H9 (cell line): ENCODE measurements at regions not wholly inside any gene's neighbourhood (a gene's known extent, or its start where the extent isn't known, plus 50 kb on each side); places are given as distances from the start of the nearest gene placed in this dataset.

Source experiments
- DNase-seq: peaks from one replicate; pipeline ENCODE4 v3.0.0-alpha.2; 2017
- H2AFZ ChIP-seq: one replicate; pipeline ENCODE4 v1.6.1; 2013; ENCODE audit warnings: mild to moderate bottlenecking, low read length, control low read depth, moderate library complexity
- H2AK5ac ChIP-seq: 2 replicates; pipeline ENCODE4 v1.6.1; 2013; ENCODE audit warnings: low read length, control low read depth, mixed read lengths; ENCODE audit not compliant: insufficient read length
- H2BK120ac ChIP-seq: one replicate; pipeline ENCODE4 v1.6.1; 2013; ENCODE audit warnings: low read depth, mild to moderate bottlenecking, low read length, control low read depth, inconsistent platforms; ENCODE audit not compliant: poor library complexity, severe bottlenecking
- H2BK12ac ChIP-seq: 2 replicates; pipeline ENCODE4 v1.6.1; 2013; ENCODE audit warnings: low read length, control low read depth, mixed read lengths, low read depth; ENCODE audit not compliant: insufficient read length
- H2BK15ac ChIP-seq: 2 replicates; pipeline ENCODE4 v1.6.1; 2013; ENCODE audit warnings: low read depth, low read length, control low read depth
- H2BK20ac ChIP-seq: one replicate; pipeline ENCODE4 v1.6.1; 2013; ENCODE audit warnings: low read depth, mild to moderate bottlenecking, low read length, control low read depth, inconsistent platforms; ENCODE audit not compliant: poor library complexity, severe bottlenecking
- H2BK5ac ChIP-seq: 2 replicates; pipeline ENCODE4 v1.6.1; 2013; ENCODE audit warnings: low read length, control low read depth, mixed read lengths; ENCODE audit not compliant: insufficient read length
- H3K14ac ChIP-seq: 2 replicates; pipeline ENCODE4 v1.6.1; 2013; ENCODE audit warnings: low read length, control low read depth; ENCODE audit not compliant: insufficient read depth
- H3K18ac ChIP-seq: 2 replicates; pipeline ENCODE4 v1.6.1; 2013; ENCODE audit warnings: low read depth, mild to moderate bottlenecking, mixed read lengths, low read length, control low read depth; ENCODE audit not compliant: insufficient read length
- H3K23ac ChIP-seq: 2 replicates; pipeline ENCODE4 v1.6.1; 2013; ENCODE audit warnings: low read length, control low read depth, mixed read lengths, low read depth; ENCODE audit not compliant: insufficient read length
- H3K23me2 ChIP-seq: 2 replicates; pipeline ENCODE4 v1.6.1; 2013; ENCODE audit warnings: low read depth, mild to moderate bottlenecking, mixed read lengths, low read length, control low read depth; ENCODE audit not compliant: insufficient read length, poor library complexity, severe bottlenecking
- H3K27ac ChIP-seq: 2 replicates; pipeline ENCODE4 v1.5.1; 2013; ENCODE audit warnings: low read length, control low read depth, mixed read lengths, low read depth; ENCODE audit not compliant: insufficient read length
- H3K27me3 ChIP-seq: 2 replicates; pipeline ENCODE4 v1.6.1; 2013; ENCODE audit warnings: low read length, control low read depth, inconsistent platforms; ENCODE audit not compliant: insufficient read depth
- H3K4ac ChIP-seq: 2 replicates; pipeline ENCODE4 v1.6.1; 2013; ENCODE audit warnings: low read depth, mild to moderate bottlenecking, control low read depth, inconsistent platforms, low read length, moderate library complexity
- H3K4me1 ChIP-seq: 2 replicates; pipeline ENCODE4 v1.6.1; 2013; ENCODE audit warnings: low read length, control low read depth, inconsistent platforms; ENCODE audit not compliant: insufficient read depth
- H3K4me2 ChIP-seq: 2 replicates; pipeline ENCODE4 v1.6.1; 2013; ENCODE audit warnings: low read length, control low read depth, mixed read lengths; ENCODE audit not compliant: insufficient read length, insufficient read depth
- H3K56ac ChIP-seq: 2 replicates; pipeline ENCODE4 v1.6.1; 2013; ENCODE audit warnings: low read depth, mild to moderate bottlenecking, mixed read lengths, low read length, control low read depth; ENCODE audit not compliant: insufficient read length
- H3K79me1 ChIP-seq: 2 replicates; pipeline ENCODE4 v1.6.1; 2013; ENCODE audit warnings: low read depth, mild to moderate bottlenecking, moderate library complexity, low read length, control low read depth, inconsistent platforms; ENCODE audit not compliant: insufficient read depth, poor library complexity, severe bottlenecking
- H3K79me2 ChIP-seq: 2 replicates; pipeline ENCODE4 v1.6.1; 2013; ENCODE audit warnings: low read length, control low read depth, inconsistent platforms; ENCODE audit not compliant: insufficient read depth
- H3K9ac ChIP-seq: 2 replicates; pipeline ENCODE4 v1.6.1; 2013; ENCODE audit warnings: low read length, control low read depth, mixed read lengths; ENCODE audit not compliant: insufficient read length; ENCODE audit errors: extremely low read depth
- H3K9me3 ChIP-seq: one replicate; pipeline ENCODE4 v1.6.1; 2013; ENCODE audit warnings: low read depth, low read length, inconsistent platforms; ENCODE audit not compliant: control insufficient read depth
- H3T11ph ChIP-seq: one replicate; pipeline ENCODE4 v1.6.1; 2013; ENCODE audit warnings: mild to moderate bottlenecking, low read length, control low read depth, inconsistent platforms
- H4K20me1 ChIP-seq: one replicate; pipeline ENCODE4 v1.6.1; 2013; ENCODE audit not compliant: control insufficient read depth, insufficient read length, insufficient read depth
- H4K5ac ChIP-seq: 2 replicates; pipeline ENCODE4 v1.6.1; 2013; ENCODE audit warnings: low read depth, mild to moderate bottlenecking, mixed read lengths, low read length, control low read depth; ENCODE audit not compliant: insufficient read length
- H4K8ac ChIP-seq: replicated peaks from 2 replicates; pipeline ENCODE4 v1.6.1; 2013; ENCODE audit warnings: low read length, control low read depth, mixed read lengths, low read depth; ENCODE audit not compliant: insufficient read length
- H4K91ac ChIP-seq: 2 replicates; pipeline ENCODE4 v1.6.1; 2013; ENCODE audit warnings: low read depth, mild to moderate bottlenecking, moderate library complexity, mixed read lengths, low read length, control low read depth; ENCODE audit not compliant: insufficient read length
- H3K27ac Mint-ChIP-seq, 3 experiments: 2 replicates in 2 of 3; 3 replicates in 1 of 3; pipeline ENCODE4 v1.8.0; 2020 to 2021; ENCODE audit warnings: mixed read lengths in 3 of 3, mild to moderate bottlenecking in 1 of 3, moderate library complexity in 1 of 3
- H3K27me3 Mint-ChIP-seq: 2 replicates; pipeline ENCODE4 v1.8.0; 2021; ENCODE audit warnings: low read depth, mild to moderate bottlenecking, moderate library complexity, mixed read lengths
- H3K36me3 Mint-ChIP-seq, 3 experiments: 2 replicates in 2 of 3; 3 replicates in 1 of 3; pipeline ENCODE4 v1.8.0; 2020 to 2021; ENCODE audit warnings: low read depth in 3 of 3, mixed read lengths in 3 of 3; ENCODE audit not compliant: insufficient read depth in 1 of 3
- H3K4me1 Mint-ChIP-seq, 2 experiments: 2 replicates each; pipeline ENCODE4 v1.8.0; 2020; ENCODE audit warnings: mixed read lengths in 2 of 2
- H3K4me3 Mint-ChIP-seq, 2 experiments: 2 replicates in 1 of 2; 3 replicates in 1 of 2; pipeline ENCODE4 v1.8.0; 2020 to 2021; ENCODE audit warnings: mild to moderate bottlenecking in 2 of 2, mixed read lengths in 2 of 2, moderate library complexity in 1 of 2
- H3K9me3 Mint-ChIP-seq, 2 experiments: 2 replicates in 1 of 2; 3 replicates in 1 of 2; pipeline ENCODE4 v1.8.0; 2020; ENCODE audit warnings: mild to moderate bottlenecking in 2 of 2, mixed read lengths in 2 of 2, moderate library complexity in 1 of 2
- CTCF ChIP-seq: fragments of 200-600 bp; sonication (generic); conservative IDR thresholded peaks from 3 replicates; pipeline ENCODE4 v1.8.0; 2021; ENCODE audit warnings: antibody characterized with exemption, mild to moderate bottlenecking
- WGBS: extraction: QIAGEN DNeasy Blood & Tissue Kit; methylation state at CpG from one replicate; pipeline ENCODE4 v1.1.7; 2013; ENCODE audit warnings: missing lambda C conversion rate, low lambda C conversion rate, mixed read lengths; ENCODE audit not compliant: insufficient read length; ENCODE audit errors: extremely low coverage; 5-methylcytosine and 5-hydroxymethylcytosine counted together

GRCh38 chr13:73616861-73617260 is 517.3 kb downstream of the KLF12 start:
- Histone ChIP-seq H2BK120ac (no peak overlapping the region), H3K23me2 (no peaks in the 10 kb centered on the region), H3K4ac (no peak overlapping the region), H3K79me2 (no peaks in the 10 kb centered on the region), H4K8ac (no peak overlapping the region), H3K14ac (no peak overlapping the region), H3K9ac (no peak overlapping the region), H2BK15ac (no peak overlapping the region), H2AFZ (no peak overlapping the region), H2BK20ac (no peak overlapping the region), H2BK12ac (no peak overlapping the region), H3K27me3 (no peaks in the 10 kb centered on the region), H4K91ac (no peak overlapping the region), H4K5ac (no peak overlapping the region), H4K20me1 (no peaks in the 10 kb centered on the region), H3K23ac (no peak overlapping the region), H3K56ac (no peak overlapping the region), H3K4me2 (no peak overlapping the region), H2BK5ac (no peak overlapping the region), H3K9me3 (no peaks in the 10 kb centered on the region), H2AK5ac (no peak overlapping the region), H3K18ac (no peak overlapping the region), H3K79me1 (no peaks in the 10 kb centered on the region), H3T11ph (no peak overlapping the region), H3K4me1 (no peaks in the 10 kb centered on the region), H3K27ac (no peak overlapping the region)
- Mint-ChIP-seq H3K4me1 (peaks cover 9 to 10% of the 10 kb centered on the region in 2 experiments), H3K27me3 (no peaks in the 10 kb centered on the region; the same call in 1 of the 2 replicates), H3K9me3 (no peaks in the 10 kb centered on the region; a peak in 1 of 5 replicates), H3K4me3 (no peak overlapping the region), H3K36me3 (no peaks in the 10 kb centered on the region), H3K27ac (no peak overlapping the region)
- TF ChIP-seq CTCF, result no peak
- no CpG with 5 or more reads among the region's 3 CpGs for WGBS
- no peak for DNase-seq
